UCSD-AML1 (cell line): ENCODE measurements at regions not wholly inside any gene's neighbourhood (a gene's known extent, or its start where the extent isn't known, plus 50 kb on each side); places are given as distances from the start of the nearest gene placed in this dataset.

Source experiments
- DNase-seq: peaks from one replicate; lab custom pipeline; 2025; ENCODE audit not compliant: unreplicated experiment; lab: John Stamatoyannopoulos, UW

GRCh38 chr3:64357481-64357880, 132.2 kb upstream of the PRICKLE2 start:
- DNase-seq = no peak

GRCh38 chr3:64355401-64355807, 130.1 kb upstream of the PRICKLE2 start:
- peak; percentile 24 for DNase-seq

GRCh38 chr3:64354956-64355355, 129.7 kb upstream of the PRICKLE2 start:
- no peak for DNase-seq

GRCh38 chr3:64354221-64354620, 129.0 kb upstream of the PRICKLE2 start:
- no peak for DNase-seq

- no peak for DNase-seq
Observed at GRCh38 chr3:64353226-64353625, 128.0 kb upstream of the PRICKLE2 start.

- no peak for DNase-seq
Observed at GRCh38 chr3:64352639-64352992, 127.3 kb upstream of the PRICKLE2 start.

GRCh38 chr3:64351713-64352638, 126.7 kb upstream of the PRICKLE2 start:
- DNase-seq = no peak

GRCh38 chr3:64349551-64349950, 124.3 kb upstream of the PRICKLE2 start:
- DNase-seq = no peak

- DNase-seq = no peak
Observed at GRCh38 chr3:64345371-64345770, 120.1 kb upstream of the PRICKLE2 start.

DNA sequence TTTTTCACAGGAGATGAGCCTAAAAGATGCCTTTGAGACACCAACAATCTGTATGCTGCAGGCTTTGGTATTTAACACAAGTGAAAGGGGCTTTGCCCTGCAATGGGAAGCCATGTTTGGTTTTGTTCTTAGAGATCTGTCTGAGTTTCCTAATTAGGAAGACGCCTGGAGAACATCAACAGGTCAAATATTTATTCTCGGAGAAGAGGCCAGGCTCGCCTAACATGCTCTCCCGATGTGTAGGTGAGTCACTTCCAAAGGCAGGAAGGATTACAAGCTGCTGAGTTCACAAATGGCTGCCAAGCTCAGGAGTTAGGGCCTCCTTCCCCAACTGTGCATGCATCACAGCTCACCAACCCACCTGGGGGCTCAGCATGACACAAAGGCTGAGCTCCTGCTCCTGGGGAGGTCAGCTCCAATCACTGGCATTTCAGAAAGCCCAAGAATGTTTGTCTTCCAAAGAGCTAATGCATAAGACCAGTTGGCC, 119.5 kb upstream of the PRICKLE2 start:
- no peak for DNase-seq

GRCh38 chr3:64343689-64344430, 118.6 kb upstream of the PRICKLE2 start:
- no peak for DNase-seq

GRCh38 chr3:64342940-64343688, 117.8 kb upstream of the PRICKLE2 start:
- DNase-seq = no peak

DNA sequence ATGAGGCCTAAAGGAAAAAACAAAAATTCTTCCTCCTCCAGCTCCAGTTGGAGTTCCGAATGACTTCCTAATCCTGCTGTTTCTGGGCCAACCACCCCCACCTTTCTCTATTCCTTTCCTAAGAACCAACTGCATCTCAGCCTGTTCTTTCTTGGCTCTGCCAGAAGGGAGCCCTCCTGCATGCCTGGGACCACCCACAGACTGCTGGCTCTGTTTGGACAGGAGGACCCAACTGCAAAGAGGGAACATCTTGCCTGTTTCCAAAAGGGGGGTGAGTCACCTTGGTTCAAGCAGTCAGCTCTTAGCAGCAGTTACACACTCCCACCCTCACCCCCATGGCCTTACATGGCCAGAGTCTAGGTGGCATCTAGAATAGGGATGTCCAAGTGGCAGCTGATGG, 116.0 kb upstream of the PRICKLE2 start:
- no peak for DNase-seq

DNA sequence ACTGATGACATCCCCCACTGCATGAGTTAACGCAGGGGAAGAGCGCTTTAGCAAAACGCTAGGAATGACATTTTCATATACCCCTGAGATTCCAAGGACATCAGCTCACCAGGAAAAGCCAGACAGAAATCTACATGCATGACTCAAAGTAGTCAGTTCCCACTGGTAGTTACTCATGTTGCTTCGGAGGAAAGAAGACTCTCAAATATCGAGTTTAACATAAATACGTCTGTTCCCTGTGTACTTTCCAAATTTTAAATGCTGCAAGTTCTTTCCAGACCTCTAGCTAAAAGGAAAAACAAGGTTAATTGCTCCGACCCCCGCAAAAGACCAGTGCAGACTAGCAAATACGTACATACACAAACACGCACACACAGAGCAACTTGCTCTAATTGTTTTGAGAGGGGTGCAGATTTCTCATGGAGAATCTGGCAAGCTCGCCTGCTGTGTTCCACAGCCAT, 115.4 kb upstream of the PRICKLE2 start:
- no peak for DNase-seq

DNA sequence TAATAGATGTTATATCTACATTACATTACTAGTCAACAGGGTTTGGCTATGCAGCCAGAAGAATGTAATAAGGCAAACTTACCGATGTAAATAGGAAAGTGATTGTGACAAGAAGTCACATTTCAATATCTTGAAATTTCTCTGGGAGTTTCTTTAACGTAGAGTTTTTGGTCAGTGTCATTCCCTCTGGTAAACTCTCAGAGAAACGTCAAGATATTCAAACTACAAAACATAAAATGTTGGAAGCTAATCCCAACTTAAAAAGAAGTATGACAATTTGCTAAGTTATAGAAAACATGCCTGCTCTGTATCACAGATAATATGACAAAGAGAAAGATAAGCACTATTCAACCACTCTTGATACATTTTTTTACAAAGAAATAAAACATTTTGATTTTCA, 111.2 kb upstream of the PRICKLE2 start:
- DNase-seq = no peak

DNA sequence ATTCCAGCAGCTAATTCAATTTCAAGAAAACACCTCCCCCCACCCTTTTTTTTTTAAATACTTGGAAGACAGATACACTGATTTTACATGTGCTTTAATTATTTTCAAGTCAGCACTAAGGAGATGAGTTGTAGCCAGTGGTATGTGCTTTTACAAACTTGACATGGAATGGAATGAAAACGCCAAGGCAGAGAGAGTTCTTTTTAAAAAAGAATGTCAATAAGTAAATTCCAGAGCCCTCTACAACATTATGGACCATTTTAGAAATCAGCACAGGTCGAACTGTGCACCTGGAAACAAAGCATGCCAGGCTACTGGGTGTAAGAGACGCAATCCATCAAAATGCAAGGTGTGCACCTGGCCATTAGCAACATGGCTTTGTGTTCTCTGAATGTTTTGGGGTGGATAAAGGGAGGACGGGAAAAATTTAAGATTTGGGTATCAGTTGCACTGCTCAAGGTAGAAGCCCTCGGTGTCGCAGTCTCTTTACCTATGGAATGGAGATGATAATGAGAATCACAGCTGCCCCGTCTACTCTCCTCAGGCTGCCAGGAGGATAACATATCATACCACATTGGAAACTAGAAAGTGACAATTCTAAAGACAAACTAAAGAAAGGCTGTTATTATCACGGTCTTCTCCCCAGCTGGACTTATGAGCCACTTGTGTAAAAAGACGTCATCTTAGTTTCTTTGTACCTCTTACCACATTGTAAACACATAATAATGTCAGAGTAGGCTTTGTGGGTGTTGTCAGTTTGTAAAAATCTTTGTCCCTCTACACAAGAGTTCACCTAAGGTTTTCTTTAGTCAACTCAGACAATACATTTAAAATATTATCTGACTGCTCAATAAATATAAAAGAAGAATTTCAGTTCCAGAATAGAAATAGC, 107.4 kb upstream of the PRICKLE2 start:
- no peak for DNase-seq

DNA sequence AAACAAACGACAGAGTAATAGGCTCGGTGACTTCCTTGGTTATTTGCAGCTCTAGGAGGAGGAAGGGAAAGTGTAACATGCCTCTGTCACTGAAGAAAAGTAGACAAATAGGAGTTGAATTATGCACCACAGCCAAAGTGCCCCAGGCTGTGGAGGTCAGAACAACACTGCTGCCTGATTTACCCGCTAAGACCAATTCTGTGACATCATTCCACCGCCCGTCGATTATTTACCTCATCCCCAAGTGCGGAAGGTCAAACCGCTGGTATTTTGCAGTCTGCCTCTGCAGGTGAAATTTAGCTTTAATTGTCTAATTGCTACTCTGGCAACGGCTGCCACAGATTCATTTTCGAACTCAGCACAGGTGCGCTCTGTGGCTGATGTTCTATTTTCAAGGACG, 106.3 kb upstream of the PRICKLE2 start:
- DNase-seq = no peak

GRCh38 chr3:64329037-64329436, 103.8 kb upstream of the PRICKLE2 start:
- no peak for DNase-seq

- DNase-seq = no peak
Observed at GRCh38 chr3:64327100-64327804, 102.0 kb upstream of the PRICKLE2 start.

DNA sequence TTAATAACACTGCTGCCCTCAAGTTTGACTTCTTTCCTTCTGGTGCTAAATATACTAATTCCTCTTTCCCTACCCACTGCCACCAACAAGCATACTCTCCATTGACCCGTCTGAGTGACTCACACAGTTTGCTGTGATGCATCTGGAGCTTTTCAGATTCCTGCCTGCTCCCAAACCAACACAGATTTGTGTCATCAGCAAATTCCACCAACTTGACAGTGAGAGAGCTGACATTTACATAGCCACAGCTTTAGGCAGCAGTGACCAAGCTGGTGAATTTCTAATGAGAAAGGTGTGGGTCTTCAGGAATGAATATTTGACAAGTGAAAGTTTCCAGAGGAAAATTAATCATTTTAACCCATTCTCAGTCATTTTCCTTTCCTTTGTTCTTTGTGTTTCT, 96.5 kb upstream of the PRICKLE2 start:
- DNase-seq = no peak
